Stimulated activated CD8-positive, alpha-beta memory T cell treated with anti-CD3 and anti-CD28 coated beads, Interleukin-7, amount 100 ng/mL, for 24 hours (primary cell): ENCODE measurements at regions not wholly inside any gene's neighbourhood (a gene's known extent, or its start where the extent isn't known, plus 50 kb on each side); places are given as distances from the start of the nearest gene placed in this dataset.

Experiments
- DNase-seq: peaks from one replicate; pipeline ENCODE4 v3.0.0-alpha.2; 2020; ENCODE audit warnings: low read depth

DNA sequence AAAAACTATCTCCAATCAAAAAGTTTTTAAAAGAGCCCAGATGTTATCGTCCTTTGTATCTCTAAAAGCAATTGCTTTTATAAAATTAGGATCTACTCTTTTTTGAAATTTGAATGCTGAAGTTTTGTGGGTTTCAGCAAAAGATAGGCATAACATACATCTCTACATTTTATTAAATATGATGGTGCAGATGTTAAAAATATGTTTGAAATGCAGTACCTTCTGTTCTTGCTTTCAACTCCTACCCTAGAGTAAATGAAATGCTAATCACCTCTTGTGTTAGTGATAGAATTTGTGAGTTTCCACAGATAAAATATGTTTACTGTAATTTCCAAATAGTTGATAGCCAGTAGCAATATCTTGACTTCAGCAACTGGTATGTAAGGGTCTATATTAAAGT lies 95.7 kb upstream of the VPREB1 start:
- DNase-seq: no peak

DNA sequence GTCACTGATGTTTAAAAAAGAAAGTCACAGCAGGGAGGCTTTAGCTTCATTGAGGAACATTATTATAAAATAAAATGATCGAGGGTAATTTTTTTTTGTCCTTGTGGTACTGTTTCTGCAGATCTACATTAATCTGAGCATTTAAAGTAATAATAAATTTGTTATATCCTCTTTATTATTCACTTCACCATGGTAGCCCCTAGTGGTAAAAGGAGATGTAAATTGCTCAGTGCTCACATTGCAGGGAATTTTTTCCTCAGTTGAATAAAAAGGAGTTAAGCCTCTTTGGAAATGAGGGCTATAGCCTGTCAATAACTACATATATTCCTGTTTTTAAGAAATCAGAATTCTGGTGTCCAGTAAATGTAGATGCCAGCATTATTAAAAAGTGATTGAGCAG lies 99.7 kb upstream of the VPREB1 start:
- no peak for DNase-seq

DNA sequence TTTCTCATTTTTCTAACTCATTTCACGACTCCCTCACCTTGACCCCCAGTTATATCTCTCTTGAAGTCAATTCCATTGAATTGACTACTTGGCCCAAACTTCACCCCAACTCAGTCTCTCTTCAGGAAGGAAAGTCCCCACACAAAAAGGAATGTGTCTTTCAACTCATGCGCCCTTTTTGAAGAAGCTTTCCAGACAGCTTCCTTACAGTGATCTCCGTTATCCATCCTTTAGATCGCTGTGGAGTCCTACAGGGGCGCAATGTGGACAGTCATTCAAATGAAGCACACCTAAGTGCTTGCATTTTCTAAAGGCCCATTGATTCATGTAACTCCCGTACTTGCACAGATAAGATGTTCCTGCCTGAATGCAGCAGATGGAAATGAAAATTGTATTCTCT lies 101.1 kb upstream of the VPREB1 start:
- no peak for DNase-seq

GRCh38 chr22:22142661-22143060 lies 101.9 kb upstream of the VPREB1 start:
- DNase-seq: no peak

GRCh38 chr22:22141771-22142591 lies 102.6 kb upstream of the VPREB1 start:
- DNase-seq: no peak

DNA sequence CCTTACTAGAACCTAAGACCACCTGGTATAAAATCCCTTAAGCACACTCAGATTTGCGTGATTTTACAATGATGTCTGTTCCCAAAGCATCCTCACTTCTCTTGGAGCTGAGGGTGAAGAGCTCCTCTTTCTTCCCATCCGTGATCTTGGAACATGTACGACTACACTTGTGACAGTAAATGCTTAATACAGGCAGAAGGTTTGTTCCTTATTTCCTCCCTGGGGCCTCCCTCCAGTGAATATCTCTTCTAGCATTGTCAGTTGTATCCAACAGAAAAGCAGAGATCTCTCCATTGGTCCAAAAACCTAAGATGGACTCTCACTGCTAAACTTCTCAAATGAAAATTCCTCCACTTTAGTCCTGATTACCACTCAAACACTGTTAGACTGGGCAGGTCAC lies 103.6 kb upstream of the VPREB1 start:
- DNase-seq: no peak

DNA sequence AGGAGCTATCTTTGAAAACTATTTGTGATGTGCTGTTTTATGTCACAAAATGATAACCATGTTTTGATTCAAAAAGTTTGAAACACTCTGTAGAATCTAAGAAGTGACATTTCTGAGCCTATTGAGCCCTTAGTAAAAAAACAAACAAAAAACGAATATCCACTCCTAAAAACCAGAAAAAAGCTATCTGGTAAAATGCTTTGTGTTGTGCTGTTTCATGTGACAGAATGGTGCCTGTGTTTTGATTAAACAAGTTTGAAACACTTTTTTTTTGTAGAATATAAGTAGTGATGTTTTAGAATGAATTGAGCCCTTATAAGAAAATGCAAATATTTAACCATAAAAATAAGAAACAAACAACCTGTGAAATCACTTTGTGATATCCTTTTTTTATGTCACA lies 105.2 kb upstream of the VPREB1 start:
- DNase-seq: no peak

DNA sequence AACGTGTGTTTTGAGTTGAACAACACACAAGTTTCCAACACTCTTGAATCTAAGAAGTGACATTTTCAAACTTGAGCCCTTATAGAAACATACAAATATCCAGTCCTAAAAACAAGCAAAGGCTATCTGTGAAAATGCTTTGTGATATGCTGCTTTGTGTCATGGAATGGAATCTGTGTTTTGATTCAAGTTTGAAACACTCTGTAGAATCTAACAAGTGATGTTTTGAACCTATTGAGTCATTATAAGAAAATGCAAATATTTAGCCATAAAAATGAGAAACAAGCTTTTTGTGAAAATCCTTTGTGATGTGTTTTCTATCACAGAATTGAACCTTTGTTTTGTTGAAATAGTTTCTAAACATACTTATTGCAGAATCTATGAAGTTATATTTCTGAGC lies 105.7 kb upstream of the VPREB1 start:
- DNase-seq: no peak

GRCh38 chr22:22137891-22138290 lies 106.7 kb upstream of the VPREB1 start:
- no peak for DNase-seq

DNA sequence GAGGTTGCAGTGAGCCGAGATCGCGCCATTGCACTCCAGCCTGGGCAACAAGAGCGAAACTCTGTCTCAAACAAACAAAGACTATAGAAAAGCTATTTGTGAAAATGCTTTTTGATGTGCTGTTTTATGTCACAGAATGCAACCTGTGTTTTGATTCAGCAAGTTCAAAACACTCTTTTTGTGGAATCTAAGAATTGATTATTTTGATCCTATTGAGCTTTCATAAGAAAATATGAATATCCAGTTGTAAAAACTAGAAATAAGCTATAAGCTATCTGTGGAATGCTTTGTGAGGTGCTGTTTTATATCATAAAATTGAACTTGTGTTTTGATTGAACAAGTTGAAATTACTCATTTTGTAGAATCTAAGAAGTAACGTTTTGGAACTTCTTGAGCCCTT lies 110.7 kb upstream of the VPREB1 start:
- DNase-seq: no peak

- DNase-seq: no peak
Measured at GRCh38 chr22:22130953-22131608, 113.5 kb upstream of the VPREB1 start.

DNA sequence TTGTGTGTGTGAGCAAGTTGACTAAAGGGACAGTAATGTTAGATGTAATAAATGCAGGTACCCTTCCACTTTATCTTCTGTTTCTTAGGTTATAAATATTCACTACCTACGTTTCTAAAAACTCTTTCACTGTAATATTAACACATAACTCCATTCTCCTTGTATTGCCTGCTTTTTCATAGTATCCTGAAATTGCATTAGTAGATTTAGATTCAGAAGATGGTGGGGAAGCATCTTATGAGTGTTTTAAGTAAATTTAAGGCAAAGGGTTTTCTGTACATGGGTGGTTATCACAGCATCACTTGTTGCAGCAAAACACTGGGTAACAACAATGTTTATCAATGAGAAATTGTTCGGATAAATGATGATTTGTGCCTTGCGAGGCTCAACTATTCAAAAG lies 115.2 kb upstream of the VPREB1 start:
- no peak for DNase-seq

DNA sequence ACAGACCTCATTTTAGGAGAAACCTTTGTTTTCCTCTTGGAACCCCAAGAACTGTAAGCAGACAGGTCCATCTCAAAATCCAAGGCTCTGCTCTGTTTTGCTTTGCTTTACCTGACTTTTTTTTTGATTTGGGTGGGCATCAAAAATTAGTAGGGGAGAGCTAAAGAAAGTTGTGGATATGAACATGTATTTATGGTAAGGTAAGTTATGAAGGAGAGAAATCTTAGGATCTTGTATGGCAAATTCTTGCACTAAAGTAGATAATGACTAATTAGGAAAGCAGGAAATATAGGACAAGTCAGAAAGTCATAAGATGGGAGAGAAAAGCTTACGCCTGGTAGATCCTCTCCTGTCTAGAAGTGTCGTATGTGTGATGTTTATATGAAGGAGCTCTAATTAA lies 116.1 kb upstream of the VPREB1 start:
- DNase-seq: no peak

- DNase-seq: no peak
Measured at GRCh38 chr22:22127100-22127499, 117.5 kb upstream of the VPREB1 start.

- no peak for DNase-seq
Measured at GRCh38 chr22:22125579-22126468, 118.8 kb upstream of the VPREB1 start.

DNA sequence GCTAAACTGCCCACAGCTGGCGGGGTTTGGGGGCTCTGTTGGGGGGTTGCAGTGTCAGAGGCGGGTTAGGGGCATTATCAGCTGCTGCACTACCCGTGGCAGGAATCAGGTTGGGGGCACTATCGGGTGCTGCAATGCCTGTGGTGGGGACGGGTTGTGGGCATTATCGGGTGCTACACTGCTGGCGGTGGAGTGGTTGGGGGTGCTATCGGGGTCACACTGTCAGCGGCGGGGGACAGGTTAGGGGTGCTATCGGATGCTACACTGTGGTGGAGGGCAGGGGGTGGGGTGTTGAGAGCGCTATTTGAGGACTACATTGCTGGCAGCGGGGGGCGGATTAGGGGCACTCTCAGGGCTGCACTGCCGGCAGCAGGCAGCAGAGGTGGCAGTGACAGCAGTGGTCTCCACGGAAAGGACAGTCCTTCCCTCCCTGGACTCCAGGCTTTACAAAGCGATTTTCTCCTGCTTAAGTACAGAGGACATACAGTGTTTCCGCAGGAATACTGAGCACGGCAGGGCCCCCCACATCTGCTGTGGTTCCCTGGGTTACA lies 119.5 kb upstream of the VPREB1 start:
- no peak for DNase-seq

- no peak for DNase-seq
Measured at GRCh38 chr22:22124374-22124773, 120.2 kb upstream of the VPREB1 start.

GRCh38 chr22:22123960-22124278 lies 120.7 kb upstream of the VPREB1 start:
- DNase-seq: no peak

DNA sequence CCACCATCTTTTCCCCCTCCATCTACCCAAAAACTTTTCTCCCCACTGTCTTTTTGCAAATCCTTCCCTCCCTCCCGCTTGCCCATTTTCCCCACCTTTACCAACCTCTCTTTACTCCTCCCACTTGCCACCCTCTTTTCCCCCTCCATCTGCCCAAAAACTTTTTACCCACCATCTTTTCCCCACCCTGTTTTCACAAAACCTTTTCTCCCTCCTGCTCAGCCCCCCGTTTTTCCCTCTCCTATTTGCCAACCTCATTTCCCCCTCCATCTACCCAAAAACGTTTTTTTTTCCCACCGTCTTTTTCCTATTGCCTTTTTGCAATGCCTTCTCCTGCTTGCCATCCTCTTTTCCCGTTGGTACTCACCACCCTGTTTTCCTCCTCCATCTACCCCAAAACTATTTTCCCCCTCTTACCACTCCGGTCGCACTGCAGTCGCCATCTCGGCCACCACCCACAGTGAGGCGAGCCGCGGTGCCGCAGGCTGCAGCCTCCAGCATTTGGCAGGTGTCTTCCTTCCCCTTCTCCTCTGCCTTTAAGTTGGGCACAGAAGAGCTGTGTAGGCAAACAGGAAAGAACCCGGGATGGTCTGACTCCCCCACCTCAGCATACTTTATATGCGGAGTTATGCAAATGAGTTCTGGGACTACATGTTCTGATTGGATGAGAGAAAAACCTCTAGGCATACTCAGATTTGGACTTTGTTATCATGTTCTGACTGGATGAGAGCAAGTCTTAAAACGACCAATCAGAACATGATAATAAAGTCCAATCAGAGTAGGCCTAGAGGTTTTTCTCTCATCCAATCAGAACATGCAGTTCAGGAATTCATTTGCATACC lies 121.2 kb upstream of the VPREB1 start:
- no peak for DNase-seq

GRCh38 chr22:22122348-22123117 lies 122.1 kb upstream of the VPREB1 start:
- no peak for DNase-seq

GRCh38 chr22:22121445-22121844 lies 123.1 kb upstream of the VPREB1 start:
- no peak for DNase-seq
